Astrocyte (in vitro differentiated cells and primary cell): ENCODE measurements at regions not wholly inside any gene's neighbourhood (a gene's known extent, or its start where the extent isn't known, plus 50 kb on each side); places are given as distances from the start of the nearest gene placed in this dataset.

Experiments
- DNase-seq: peaks from one replicate; pipeline ENCODE4 v3.0.0-alpha.2; 2010; ENCODE audit warnings: low read depth
- FAIRE-seq: peaks from 2 replicates; lab custom pipeline; 2011; peaks lifted over from hg19 to GRCh38; lab: Jason Lieb, UNC
- H2AFZ ChIP-seq: 2 replicates; pipeline ENCODE4 v1.6.0; 2012; ENCODE audit warnings: low read depth, low read length, inconsistent platforms
- H3K27ac ChIP-seq: 2 replicates; pipeline ENCODE4 v1.5.1; 2011; ENCODE audit warnings: low read depth, low read length, inconsistent platforms
- H3K27me3 ChIP-seq: 2 replicates; pipeline ENCODE4 v1.6.0; 2011; ENCODE audit warnings: low read length, inconsistent platforms; ENCODE audit not compliant: insufficient read depth
- H3K36me3 ChIP-seq: 2 replicates; pipeline ENCODE4 v1.5.1; 2011; ENCODE audit warnings: low read length, inconsistent platforms; ENCODE audit not compliant: insufficient read depth
- H3K4me1 ChIP-seq: 2 replicates; pipeline ENCODE4 v1.5.1; 2011; ENCODE audit warnings: low read length, inconsistent platforms; ENCODE audit not compliant: insufficient read depth
- H3K4me2 ChIP-seq: 2 replicates; pipeline ENCODE4 v1.6.0; 2012; ENCODE audit warnings: low read length, inconsistent platforms
- H3K4me3 ChIP-seq: 2 replicates; pipeline ENCODE4 v1.5.1; 2011; ENCODE audit warnings: low read depth, mild to moderate bottlenecking, low read length, inconsistent platforms; ENCODE audit not compliant: insufficient read depth
- H3K79me2 ChIP-seq: 2 replicates; pipeline ENCODE4 v1.6.0; 2012; ENCODE audit warnings: mild to moderate bottlenecking, low read length, inconsistent platforms; ENCODE audit not compliant: insufficient read depth
- H3K9ac ChIP-seq: 2 replicates; pipeline ENCODE4 v1.6.0; 2012; ENCODE audit warnings: mild to moderate bottlenecking, low read length, inconsistent platforms
- H3K9me3 ChIP-seq: 2 replicates; pipeline ENCODE4 v1.5.1; 2012; ENCODE audit warnings: low read depth, mild to moderate bottlenecking, low read length, inconsistent platforms; ENCODE audit not compliant: insufficient read depth
- H4K20me1 ChIP-seq: 2 replicates; pipeline ENCODE4 v1.6.0; 2012; ENCODE audit warnings: low read length, inconsistent platforms; ENCODE audit not compliant: insufficient read depth
- H3K27ac Mint-ChIP-seq: one replicate; pipeline ENCODE4 v1.8.0; 2021; ENCODE audit warnings: mild to moderate bottlenecking, mixed read lengths; ENCODE audit not compliant: unreplicated experiment
- H3K27me3 Mint-ChIP-seq: one replicate; pipeline ENCODE4 v1.8.0; 2021; ENCODE audit warnings: low read depth, mixed read lengths; ENCODE audit not compliant: unreplicated experiment
- H3K36me3 Mint-ChIP-seq: one replicate; pipeline ENCODE4 v1.8.0; 2021; ENCODE audit warnings: low read depth, mixed read lengths; ENCODE audit not compliant: unreplicated experiment
- H3K4me1 Mint-ChIP-seq: one replicate; pipeline ENCODE4 v1.8.0; 2021; ENCODE audit warnings: low read depth, mixed read lengths; ENCODE audit not compliant: unreplicated experiment
- H3K4me3 Mint-ChIP-seq: one replicate; pipeline ENCODE4 v1.8.0; 2021; ENCODE audit warnings: mild to moderate bottlenecking, moderate library complexity, mixed read lengths; ENCODE audit not compliant: unreplicated experiment
- H3K9me3 Mint-ChIP-seq: one replicate; pipeline ENCODE4 v1.8.0; 2021; ENCODE audit warnings: mild to moderate bottlenecking, mixed read lengths; ENCODE audit not compliant: unreplicated experiment
- CTCF ChIP-seq: IDR thresholded peaks from 2 replicates; pipeline ENCODE4 v1.5.1; 2011; ENCODE audit warnings: low read depth, mild to moderate bottlenecking, inconsistent platforms, low read length, moderate library complexity; ENCODE audit not compliant: insufficient read depth
- EZH2 ChIP-seq: IDR thresholded peaks from 2 replicates; pipeline ENCODE4 v1.6.1; 2012; ENCODE audit warnings: mild to moderate bottlenecking, low read length, inconsistent platforms; ENCODE audit not compliant: insufficient read depth

GRCh38 chr7:24505968-24506367, 67.3 kb upstream of the PALS2 start:
- Histone ChIP-seq H2AFZ (no peak overlapping the region), H3K4me3 (no peak overlapping the region), H3K79me2 (no peaks in the 10 kb centered on the region), H3K9ac (no peak overlapping the region), H3K4me2 (no peak overlapping the region), H3K9me3 (no peaks in the 10 kb centered on the region), H4K20me1 (no peaks in the 10 kb centered on the region), H3K4me1 (no peaks in the 10 kb centered on the region), H3K27me3 (no peaks in the 10 kb centered on the region), H3K36me3 (no peaks in the 10 kb centered on the region), H3K27ac (no peak overlapping the region)
- H3K4me1 Mint-ChIP-seq, result peaks cover 3% of the 10 kb centered on the region
- no peaks in the 10 kb centered on the region for H3K27me3 Mint-ChIP-seq
- no peak for TF ChIP-seq CTCF
- TF ChIP-seq EZH2, result no peak
- no peak overlapping the region for H3K4me3 Mint-ChIP-seq
- no peaks in the 10 kb centered on the region for H3K9me3 Mint-ChIP-seq
- no peak for DNase-seq
- FAIRE-seq, result no peak
- H3K27ac Mint-ChIP-seq, result no peak overlapping the region
- no peaks in the 10 kb centered on the region for H3K36me3 Mint-ChIP-seq

GRCh38 chr7:24508316-24508715, 64.9 kb upstream of the PALS2 start:
- DNase-seq (no peak), FAIRE-seq (no peak)
- H3K9me3 ChIP-seq, result no peaks in the 10 kb centered on the region
- H3K36me3 Mint-ChIP-seq, result no peaks in the 10 kb centered on the region
- H3K9me3 Mint-ChIP-seq, result no peaks in the 10 kb centered on the region
- no peaks in the 10 kb centered on the region for H3K36me3 ChIP-seq
- no peak overlapping the region for H3K4me2 ChIP-seq
- no peak overlapping the region for H3K9ac ChIP-seq
- TF ChIP-seq EZH2, result no peak
- no peak for TF ChIP-seq CTCF
- no peaks in the 10 kb centered on the region for H3K4me1 ChIP-seq
- H3K79me2 ChIP-seq, result no peaks in the 10 kb centered on the region
- H3K4me3 ChIP-seq, result no peak overlapping the region
- no peak overlapping the region for H3K4me3 Mint-ChIP-seq
- no peaks in the 10 kb centered on the region for H3K27me3 Mint-ChIP-seq
- H3K27ac ChIP-seq, result no peak overlapping the region
- no peaks in the 10 kb centered on the region for H3K27me3 ChIP-seq
- no peak overlapping the region for H2AFZ ChIP-seq
- H3K4me1 Mint-ChIP-seq, result peaks cover 3% of the 10 kb centered on the region
- H4K20me1 ChIP-seq, result no peaks in the 10 kb centered on the region
- H3K27ac Mint-ChIP-seq, result no peak overlapping the region

- Histone ChIP-seq H3K4me3 (no peak overlapping the region), H4K20me1 (no peaks in the 10 kb centered on the region), H3K27ac (no peak overlapping the region), H2AFZ (no peak overlapping the region), H3K36me3 (no peaks in the 10 kb centered on the region), H3K4me1 (no peaks in the 10 kb centered on the region), H3K4me2 (no peak overlapping the region), H3K9me3 (no peaks in the 10 kb centered on the region), H3K9ac (no peak overlapping the region), H3K79me2 (no peaks in the 10 kb centered on the region), H3K27me3 (no peaks in the 10 kb centered on the region)
- no peaks in the 10 kb centered on the region for H3K27me3 Mint-ChIP-seq
- H3K27ac Mint-ChIP-seq, result no peak overlapping the region
- H3K4me3 Mint-ChIP-seq, result no peak overlapping the region
- H3K4me1 Mint-ChIP-seq, result no peaks in the 10 kb centered on the region
- H3K36me3 Mint-ChIP-seq, result no peaks in the 10 kb centered on the region
- no peaks in the 10 kb centered on the region for H3K9me3 Mint-ChIP-seq
- no peak for DNase-seq
- no peak for TF ChIP-seq EZH2
- no peak for TF ChIP-seq CTCF
- no peak for FAIRE-seq
Measured at GRCh38 chr7:24510759-24511158, 62.5 kb upstream of the PALS2 start.
